Duodenal mucosa (tissue), 2 donors: ENCODE measurements at regions not wholly inside any gene's neighbourhood (a gene's known extent, or its start where the extent isn't known, plus 50 kb on each side); places are given as distances from the start of the nearest gene placed in this dataset.

Experiments used
- H3K27ac ChIP-seq: one replicate; pipeline ENCODE4 v1.7.0; 2013; ENCODE audit warnings: low read depth, low read length
- H3K27me3 ChIP-seq, 2 donors: one replicate each; pipeline ENCODE4 v1.7.0; 2013; ENCODE audit warnings: low read length in 2 of 2, control low read depth in 1 of 2; ENCODE audit not compliant: insufficient read depth in 2 of 2, control insufficient read depth in 1 of 2
- H3K36me3 ChIP-seq, 2 donors: one replicate each; pipeline ENCODE4 v1.7.0; 2013; ENCODE audit warnings: low read length in 2 of 2, control low read depth in 1 of 2; ENCODE audit not compliant: insufficient read depth in 2 of 2, control insufficient read depth in 1 of 2
- H3K4me1 ChIP-seq, 2 donors: one replicate each; pipeline ENCODE4 v1.7.0; 2013; ENCODE audit warnings: low read length in 2 of 2, control low read depth in 1 of 2; ENCODE audit not compliant: insufficient read depth in 2 of 2, control insufficient read depth in 1 of 2
- H3K4me3 ChIP-seq, 2 donors: one replicate each; pipeline ENCODE4 v1.7.0; 2013; ENCODE audit warnings: low read length in 2 of 2, low read depth in 1 of 2
- H3K9ac ChIP-seq, 2 donors: one replicate each; pipeline ENCODE4 v1.7.0; 2013; ENCODE audit warnings: low read length in 2 of 2, low read depth in 1 of 2
- H3K9me3 ChIP-seq, 2 donors: one replicate each; pipeline ENCODE4 v1.7.0; 2013; ENCODE audit warnings: low read length in 2 of 2, control low read depth in 1 of 2; ENCODE audit not compliant: control insufficient read depth in 1 of 2

GRCh38 chr13:74329962-74330361 lies 195.8 kb upstream of the KLF12 start:
- no peaks in the 10 kb centered on the region for H3K36me3 ChIP-seq
- no peak overlapping the region for H3K27ac ChIP-seq
- no peak overlapping the region for H3K4me3 ChIP-seq
- no peaks in the 10 kb centered on the region for H3K9me3 ChIP-seq
- no peak overlapping the region for H3K9ac ChIP-seq
- H3K27me3 ChIP-seq: no peaks in the 10 kb centered on the region
- peaks cover 0 to 2% of the 10 kb centered on the region in 2 donors for H3K4me1 ChIP-seq

DNA sequence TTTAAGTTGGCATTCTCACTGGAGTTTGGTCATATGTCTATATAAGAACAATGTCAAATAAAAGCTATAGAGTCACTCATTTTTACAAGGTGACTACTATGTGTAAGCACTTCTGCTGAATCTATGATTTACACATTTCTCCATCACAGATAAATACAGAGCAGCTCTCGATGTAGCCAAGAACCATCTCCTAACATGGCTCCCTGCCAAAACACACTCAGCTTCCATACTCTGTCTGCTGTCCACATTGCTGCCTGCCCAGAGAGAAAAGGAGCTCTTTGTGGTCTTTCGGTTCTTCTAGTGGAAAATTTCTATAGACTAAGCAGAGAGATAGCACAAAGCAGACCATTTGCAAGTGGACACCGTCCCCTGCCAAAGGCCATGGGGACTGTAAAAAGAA lies 190.9 kb upstream of the KLF12 start:
- Histone ChIP-seq H3K27me3 (no peaks in the 10 kb centered on the region), H3K9me3 (no peaks in the 10 kb centered on the region), H3K27ac (no peak overlapping the region), H3K9ac (no peak overlapping the region), H3K4me3 (no peak overlapping the region), H3K4me1 (peaks cover 0 to 3% of the 10 kb centered on the region in 2 donors), H3K36me3 (no peaks in the 10 kb centered on the region)

GRCh38 chr13:74324338-74324737 lies 190.1 kb upstream of the KLF12 start:
- H3K27ac ChIP-seq: no peak overlapping the region
- peaks cover 0 to 3% of the 10 kb centered on the region in 2 donors for H3K4me1 ChIP-seq
- H3K4me3 ChIP-seq: no peak overlapping the region
- no peaks in the 10 kb centered on the region for H3K36me3 ChIP-seq
- no peaks in the 10 kb centered on the region for H3K27me3 ChIP-seq
- no peaks in the 10 kb centered on the region for H3K9me3 ChIP-seq
- no peak overlapping the region for H3K9ac ChIP-seq

DNA sequence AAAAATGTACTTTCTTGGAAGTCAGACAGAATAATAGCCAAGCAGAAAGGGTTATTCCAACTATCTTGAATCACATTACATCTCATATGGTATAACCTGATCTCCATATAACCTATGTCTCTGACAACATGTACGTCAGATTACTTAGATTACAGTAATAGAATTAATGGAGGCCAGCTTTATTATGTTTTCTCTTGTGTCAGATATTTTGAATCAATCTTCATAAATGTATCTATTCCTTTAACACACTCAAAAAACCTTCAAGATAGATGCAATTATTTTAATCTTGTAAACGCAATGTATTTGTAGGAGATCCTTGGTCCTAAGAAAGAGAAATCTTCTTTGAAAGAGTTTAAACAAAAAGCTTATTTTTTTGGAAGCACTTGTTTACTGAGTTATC lies 188.4 kb upstream of the KLF12 start:
- no peak overlapping the region for H3K4me3 ChIP-seq
- H3K9ac ChIP-seq: no peak overlapping the region
- H3K27me3 ChIP-seq: no peaks in the 10 kb centered on the region
- no peaks in the 10 kb centered on the region for H3K36me3 ChIP-seq
- no peaks in the 10 kb centered on the region for H3K9me3 ChIP-seq
- H3K4me1 ChIP-seq: peaks cover 0 to 3% of the 10 kb centered on the region in 2 donors
- H3K27ac ChIP-seq: no peak overlapping the region

DNA sequence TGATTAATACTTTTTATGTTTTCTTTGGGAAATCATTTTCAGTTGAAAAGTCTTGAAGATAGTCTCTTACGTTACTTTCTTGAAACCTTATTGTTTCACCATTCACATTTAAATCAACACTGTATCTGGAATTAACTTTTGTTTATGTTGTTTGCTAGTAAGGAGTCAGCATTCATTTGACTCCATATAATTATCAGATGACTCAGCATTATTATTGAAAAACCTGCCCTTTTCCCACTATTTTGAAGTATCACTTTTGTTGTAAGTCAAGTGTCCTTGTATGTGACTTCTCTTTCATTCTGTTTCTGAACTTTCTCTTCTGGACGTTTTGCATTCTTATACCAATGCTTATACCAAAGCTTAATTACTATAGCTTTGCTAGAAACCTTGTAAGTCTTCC lies 186.1 kb upstream of the KLF12 start:
- Histone ChIP-seq H3K27ac (no peak overlapping the region), H3K4me3 (no peak overlapping the region), H3K4me1 (peaks cover 0 to 3% of the 10 kb centered on the region in 2 donors), H3K9me3 (no peaks in the 10 kb centered on the region), H3K36me3 (no peaks in the 10 kb centered on the region), H3K27me3 (no peaks in the 10 kb centered on the region), H3K9ac (no peak overlapping the region)

GRCh38 chr13:74316547-74316946 lies 182.3 kb upstream of the KLF12 start:
- Histone ChIP-seq H3K27ac (no peak overlapping the region), H3K36me3 (no peaks in the 10 kb centered on the region), H3K4me1 (no peaks in the 10 kb centered on the region), H3K9ac (no peak overlapping the region), H3K4me3 (no peak overlapping the region), H3K9me3 (no peaks in the 10 kb centered on the region), H3K27me3 (no peaks in the 10 kb centered on the region)

DNA sequence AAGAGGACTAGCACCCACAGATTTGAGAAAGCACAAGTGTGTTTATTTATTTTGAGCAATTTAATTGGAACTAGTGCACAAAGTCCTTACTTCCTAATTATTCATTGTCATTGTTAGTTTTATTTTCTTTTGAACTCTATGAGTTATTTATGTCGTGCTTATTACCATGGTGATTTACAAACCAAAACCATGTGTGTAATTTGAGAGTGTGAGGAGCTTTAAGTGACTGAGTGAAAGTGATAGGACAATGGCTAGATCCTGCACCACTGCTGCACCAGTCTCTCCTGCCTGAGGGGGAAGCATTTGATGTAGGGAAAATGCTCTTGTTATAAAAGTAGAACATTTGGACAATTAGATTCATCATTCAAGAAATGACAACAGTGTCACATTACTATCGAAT lies 172.3 kb upstream of the KLF12 start:
- Histone ChIP-seq H3K27me3 (no peaks in the 10 kb centered on the region), H3K4me3 (no peak overlapping the region), H3K9ac (no peak overlapping the region), H3K9me3 (no peaks in the 10 kb centered on the region), H3K27ac (no peak overlapping the region), H3K36me3 (no peaks in the 10 kb centered on the region), H3K4me1 (no peaks in the 10 kb centered on the region)

DNA sequence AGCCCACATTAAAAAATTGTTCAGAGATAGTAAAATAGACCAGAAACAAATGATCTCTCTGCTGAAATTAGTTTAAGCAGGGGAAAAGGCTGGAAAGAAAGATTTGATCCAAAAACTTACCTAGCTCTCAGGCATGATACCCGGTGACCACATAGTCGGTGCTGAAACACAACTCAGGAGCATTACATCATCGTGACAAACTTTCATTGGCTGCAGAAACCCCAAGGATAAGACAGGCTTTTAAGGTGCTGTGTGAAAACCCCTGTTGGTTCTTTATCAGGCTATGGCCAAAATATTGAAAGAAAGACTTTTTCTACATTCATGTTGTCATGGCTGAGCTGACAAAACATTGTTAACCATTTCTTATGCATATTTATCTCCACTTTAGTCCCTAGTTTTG lies 171.7 kb upstream of the KLF12 start:
- Histone ChIP-seq H3K9me3 (no peaks in the 10 kb centered on the region), H3K36me3 (no peaks in the 10 kb centered on the region), H3K4me3 (no peak overlapping the region), H3K27me3 (no peaks in the 10 kb centered on the region), H3K27ac (no peak overlapping the region), H3K4me1 (no peaks in the 10 kb centered on the region), H3K9ac (no peak overlapping the region)

- Histone ChIP-seq H3K4me3 (no peak overlapping the region), H3K27ac (no peak overlapping the region), H3K27me3 (no peaks in the 10 kb centered on the region), H3K4me1 (peaks cover 0 to 4% of the 10 kb centered on the region in 2 donors), H3K36me3 (no peaks in the 10 kb centered on the region), H3K9me3 (no peaks in the 10 kb centered on the region), H3K9ac (no peak overlapping the region)
These were observed 167.2 kb upstream of the KLF12 start for GRCh38 chr13:74301258-74301935.

DNA sequence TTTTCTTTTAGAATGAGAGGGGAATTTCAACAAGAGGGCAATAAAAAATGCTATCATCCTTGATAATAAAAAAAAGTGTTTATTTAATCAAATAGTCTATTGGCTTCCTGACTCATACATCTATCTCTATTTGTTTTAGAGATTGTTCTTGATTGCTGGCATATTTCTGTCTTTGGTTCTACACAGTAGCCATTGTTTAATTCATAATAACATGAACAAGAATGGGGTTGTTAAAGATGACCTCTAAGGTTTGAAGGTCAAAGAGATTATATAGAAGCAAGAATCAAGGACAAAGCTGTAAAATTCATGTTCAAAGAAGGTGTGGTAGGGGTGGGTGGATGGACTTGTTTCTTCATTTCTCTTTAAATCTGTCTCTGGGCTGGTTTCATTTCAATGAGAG lies 166.0 kb upstream of the KLF12 start:
- no peak overlapping the region for H3K4me3 ChIP-seq
- peaks cover 0 to 4% of the 10 kb centered on the region in 2 donors for H3K4me1 ChIP-seq
- no peak overlapping the region for H3K9ac ChIP-seq
- H3K27me3 ChIP-seq: no peaks in the 10 kb centered on the region
- H3K36me3 ChIP-seq: no peaks in the 10 kb centered on the region
- H3K27ac ChIP-seq: no peak overlapping the region
- H3K9me3 ChIP-seq: no peaks in the 10 kb centered on the region

GRCh38 chr13:74299721-74300120 lies 165.5 kb upstream of the KLF12 start:
- H3K9ac ChIP-seq: no peak overlapping the region
- peaks cover 0 to 4% of the 10 kb centered on the region in 2 donors for H3K4me1 ChIP-seq
- H3K27me3 ChIP-seq: no peaks in the 10 kb centered on the region
- no peaks in the 10 kb centered on the region for H3K9me3 ChIP-seq
- H3K36me3 ChIP-seq: no peaks in the 10 kb centered on the region
- H3K4me3 ChIP-seq: no peak overlapping the region
- H3K27ac ChIP-seq: no peak overlapping the region
